GM18520 (cell line): ENCODE measurements at regions not wholly inside any gene's neighbourhood (a gene's known extent, or its start where the extent isn't known, plus 50 kb on each side); places are given as distances from the start of the nearest gene placed in this dataset.
"Not testable (repeated sequence)": the region's sequence is repeated elsewhere in the genome, so short reads cannot be mapped to it uniquely, and the experiment has no call there.

Source experiments
- ATAC-seq: cut with Tn5 transposase; IDR thresholded peaks from one replicate; pipeline ENCODE4 v1.9.1; 2021; ENCODE audit not compliant: unreplicated experiment

DNA sequence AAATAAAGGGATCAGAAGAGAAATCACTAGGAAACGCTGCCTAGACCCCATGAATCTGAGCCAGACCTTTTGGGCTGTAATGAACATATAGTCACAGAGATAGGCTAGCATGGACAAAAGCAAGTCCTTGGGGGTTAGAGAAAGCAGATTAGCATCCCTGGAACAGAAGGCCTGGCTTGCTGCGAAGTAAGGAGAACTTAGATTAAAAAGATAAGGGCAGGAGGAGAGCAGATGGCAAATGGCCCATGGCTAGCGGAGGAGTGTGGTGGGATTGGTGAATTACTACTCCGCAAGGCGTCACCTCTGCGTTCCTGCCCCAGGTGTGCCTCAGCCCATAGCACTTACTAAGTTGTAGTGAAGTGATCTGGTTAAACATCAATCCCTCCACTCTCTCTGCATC, 92.3 kb upstream of the ZNF438 start:
- no peak for ATAC-seq

DNA sequence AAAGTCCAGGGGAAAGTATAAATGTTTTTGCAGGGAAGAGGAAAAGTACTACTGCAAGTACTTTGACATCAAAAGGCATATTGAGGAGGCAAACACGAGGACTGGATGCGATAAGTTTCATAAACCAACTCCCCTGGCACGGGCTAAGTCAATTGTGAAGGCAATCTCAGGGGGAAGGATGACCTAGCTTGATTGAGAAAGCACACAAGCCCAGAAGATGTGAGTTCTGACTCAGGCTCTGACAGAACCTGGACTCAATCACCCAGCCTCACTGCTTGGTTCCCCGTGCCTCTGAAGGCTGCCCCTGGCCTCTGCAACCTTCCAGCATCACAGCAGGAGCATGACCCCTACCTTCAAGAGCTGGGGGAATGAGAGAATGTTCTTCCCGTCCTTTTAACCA, 93.2 kb upstream of the ZNF438 start:
- no peak for ATAC-seq

DNA sequence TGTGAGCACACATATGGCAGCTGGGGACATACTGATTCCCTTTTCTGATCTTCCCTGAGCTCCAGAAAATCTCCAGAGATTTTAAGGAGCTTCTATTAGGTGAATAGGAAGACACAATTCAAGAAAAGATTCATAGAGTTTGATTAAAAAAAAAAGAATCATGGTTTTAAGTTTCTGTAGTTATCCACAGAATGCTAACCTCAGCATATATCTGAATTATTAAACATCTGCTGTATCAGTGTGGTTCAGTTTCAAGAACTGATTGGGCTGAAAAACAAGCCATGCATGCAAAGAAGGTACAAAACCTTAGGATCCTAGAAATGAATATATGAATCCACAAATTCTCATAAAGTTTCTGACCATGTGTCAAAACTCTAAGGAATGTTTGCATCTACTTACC, 94.1 kb upstream of the ZNF438 start:
- no peak for ATAC-seq

DNA sequence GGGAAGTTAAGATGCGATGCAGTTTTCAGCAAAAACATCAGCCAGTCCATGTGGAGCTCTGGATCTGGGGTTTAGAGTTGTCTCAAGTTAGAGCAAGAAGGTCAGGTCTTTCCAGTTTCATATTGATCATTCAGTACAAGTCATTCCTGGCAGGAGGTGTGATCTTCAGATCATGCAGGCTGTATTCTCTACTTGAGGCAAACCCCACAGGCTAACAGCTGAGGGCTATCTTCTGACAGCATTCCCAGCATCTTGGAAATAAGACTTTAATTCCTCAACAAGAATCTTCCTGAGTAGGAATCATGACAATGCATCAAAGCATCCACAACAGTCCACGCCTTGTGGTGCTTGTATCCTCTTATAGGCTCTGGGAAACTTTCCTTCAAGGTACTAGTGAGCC, 94.9 kb upstream of the ZNF438 start:
- no peak for ATAC-seq

DNA sequence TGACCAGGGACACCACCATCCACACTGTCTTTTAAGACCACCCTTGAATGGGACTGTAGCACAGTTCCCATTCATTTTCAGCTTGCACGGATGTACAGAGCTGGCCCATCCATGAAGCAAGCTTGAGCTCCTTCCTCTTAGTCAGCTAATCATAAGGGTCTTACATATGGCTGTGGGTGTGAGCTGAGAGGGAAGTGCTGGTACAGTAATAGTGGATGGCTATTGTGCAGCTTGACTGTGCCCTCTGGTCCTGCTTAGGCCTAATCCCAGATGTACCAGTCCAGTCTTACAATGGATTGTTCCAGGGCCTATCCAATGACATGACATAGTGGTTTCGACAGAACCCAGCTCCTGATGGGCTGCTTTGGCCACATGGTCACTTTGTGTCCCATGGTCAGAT, 96.9 kb upstream of the ZNF438 start:
- ATAC-seq: no peak

DNA sequence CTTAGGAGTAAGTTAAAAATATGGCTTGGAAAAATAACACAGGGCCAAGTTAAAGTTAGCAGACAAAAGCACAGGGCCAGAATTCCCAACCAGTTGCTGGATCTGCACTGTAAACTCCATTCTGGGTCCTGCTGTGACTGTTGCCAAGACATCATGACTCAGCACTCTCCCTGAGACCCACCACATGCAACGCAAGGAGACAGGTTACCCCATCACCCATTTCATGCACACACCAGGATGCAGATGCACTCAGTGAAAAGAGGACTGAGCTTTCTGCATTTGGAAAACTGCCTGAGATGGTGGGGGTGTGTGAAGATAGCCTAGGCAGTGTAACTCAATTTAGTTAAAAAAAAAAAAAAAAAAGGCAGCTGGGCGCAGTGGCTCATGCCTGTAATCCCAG, 97.6 kb upstream of the ZNF438 start:
- ATAC-seq: no peak

DNA sequence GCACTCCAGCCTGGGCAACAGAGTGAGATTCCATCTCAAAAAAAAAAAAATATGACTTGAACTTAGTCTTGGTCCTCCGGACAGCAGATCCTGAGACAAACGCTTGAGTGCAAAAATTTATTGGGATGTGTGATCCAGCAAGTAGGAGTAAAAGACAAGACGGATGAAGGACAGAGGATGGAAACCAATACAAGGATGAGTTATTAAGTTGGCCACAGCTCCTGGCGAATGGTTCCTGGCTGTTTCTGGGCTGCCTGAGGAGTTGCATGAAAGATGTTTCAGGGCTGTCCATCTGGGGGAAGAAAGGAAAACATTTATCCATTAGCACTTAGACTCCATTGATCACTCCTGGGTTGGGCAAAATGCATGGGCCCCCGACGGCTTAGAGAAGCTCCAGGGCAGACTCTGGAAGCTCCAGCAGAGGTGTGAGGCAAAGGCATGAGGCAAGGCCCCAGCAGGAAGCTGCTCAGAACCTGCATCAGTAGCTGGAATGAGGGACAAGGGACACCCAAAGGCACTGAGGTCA, 98.3 kb upstream of the ZNF438 start:
- ATAC-seq: no peak

DNA sequence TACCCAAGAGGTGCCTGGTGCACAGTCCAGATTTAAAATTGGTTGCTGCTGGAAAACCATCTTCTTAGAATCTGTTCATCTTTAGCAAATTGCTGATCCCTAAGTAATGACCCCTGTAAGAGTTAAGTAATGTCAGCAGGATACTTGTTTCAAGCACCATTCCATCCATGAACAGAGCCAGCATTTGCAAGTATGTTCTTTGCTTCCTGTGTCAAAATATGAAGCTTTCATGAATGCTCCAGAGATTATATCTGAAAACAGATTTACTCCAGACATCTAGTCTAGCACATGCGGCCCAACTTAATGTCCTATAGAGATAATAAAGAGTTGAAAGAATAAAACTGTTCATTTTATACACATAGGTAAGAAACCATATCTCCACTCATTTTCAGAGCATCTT, 98.7 kb upstream of the ZNF438 start:
- ATAC-seq: no peak

DNA sequence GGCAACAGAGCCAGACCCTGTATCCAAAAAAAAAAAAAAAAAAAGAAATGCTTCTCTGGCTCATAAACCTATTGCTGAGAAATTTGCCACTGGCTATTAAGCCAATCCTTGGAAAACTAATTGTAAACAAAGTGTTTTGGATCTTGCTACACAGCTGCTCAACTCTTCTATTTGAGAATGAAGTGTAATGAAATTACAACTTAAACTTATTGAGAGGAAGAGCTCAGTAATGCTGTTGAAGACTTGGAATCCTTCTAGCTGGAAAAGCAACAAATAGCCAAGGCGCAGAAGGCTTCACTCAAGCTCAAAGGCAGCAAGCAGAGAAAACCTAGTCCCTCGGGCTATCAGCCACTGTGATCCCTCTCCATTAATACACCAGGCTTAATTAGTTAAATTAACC, 99.6 kb upstream of the ZNF438 start:
- ATAC-seq: no peak

DNA sequence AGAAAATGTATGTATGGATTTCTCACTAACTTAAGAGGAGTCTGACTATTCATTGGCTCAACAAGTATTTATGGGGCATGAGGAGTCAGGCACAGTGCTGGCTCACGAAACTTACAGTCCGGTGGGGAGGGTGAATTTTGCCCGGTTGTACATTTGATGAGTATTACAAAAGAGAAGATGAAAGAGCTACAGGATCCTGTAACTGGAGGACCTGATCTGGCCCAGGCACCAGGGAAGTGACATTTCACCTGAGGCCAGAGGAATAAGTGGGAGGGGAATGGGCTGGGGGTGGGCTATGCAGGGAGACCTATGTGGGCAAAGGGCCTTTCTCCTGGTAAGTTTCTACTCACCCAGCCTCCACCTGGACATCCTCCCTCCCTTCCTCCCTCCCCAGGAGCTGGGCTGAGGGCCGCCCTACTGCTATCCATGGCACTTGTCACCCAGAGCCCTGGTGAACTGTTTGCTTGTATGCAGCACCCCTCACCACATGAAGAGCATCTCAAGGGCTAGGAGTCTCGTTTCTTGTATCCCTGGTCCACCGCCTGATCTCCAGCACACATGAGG, 101.1 kb upstream of the ZNF438 start:
- ATAC-seq: no peak

DNA sequence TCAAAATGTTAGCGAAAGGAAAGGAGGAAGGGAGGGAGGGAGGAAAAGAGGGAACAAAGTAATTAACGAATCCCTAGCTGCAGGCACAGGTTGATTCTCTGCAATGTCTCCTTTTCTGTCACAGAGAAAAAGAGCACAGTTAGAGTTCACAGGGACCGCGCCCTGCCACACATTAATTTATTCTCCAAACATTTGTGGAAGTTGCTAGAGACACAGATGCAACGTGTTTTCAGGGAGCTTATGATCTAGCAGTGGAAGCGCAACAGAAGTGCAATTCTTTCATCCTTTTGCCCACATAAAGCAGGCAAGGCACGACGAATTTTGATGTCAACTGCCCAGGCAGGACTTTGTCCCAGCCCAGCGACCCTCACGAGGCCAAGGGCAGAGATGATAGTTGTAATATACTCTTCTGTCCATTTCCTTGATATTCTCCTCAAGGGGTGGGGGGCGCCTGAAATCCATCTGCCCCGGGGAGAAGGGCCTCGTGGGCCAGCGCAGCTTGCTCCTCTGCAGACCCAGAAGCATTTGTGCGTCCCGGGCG, 101.7 kb upstream of the ZNF438 start:
- ATAC-seq: no peak

DNA sequence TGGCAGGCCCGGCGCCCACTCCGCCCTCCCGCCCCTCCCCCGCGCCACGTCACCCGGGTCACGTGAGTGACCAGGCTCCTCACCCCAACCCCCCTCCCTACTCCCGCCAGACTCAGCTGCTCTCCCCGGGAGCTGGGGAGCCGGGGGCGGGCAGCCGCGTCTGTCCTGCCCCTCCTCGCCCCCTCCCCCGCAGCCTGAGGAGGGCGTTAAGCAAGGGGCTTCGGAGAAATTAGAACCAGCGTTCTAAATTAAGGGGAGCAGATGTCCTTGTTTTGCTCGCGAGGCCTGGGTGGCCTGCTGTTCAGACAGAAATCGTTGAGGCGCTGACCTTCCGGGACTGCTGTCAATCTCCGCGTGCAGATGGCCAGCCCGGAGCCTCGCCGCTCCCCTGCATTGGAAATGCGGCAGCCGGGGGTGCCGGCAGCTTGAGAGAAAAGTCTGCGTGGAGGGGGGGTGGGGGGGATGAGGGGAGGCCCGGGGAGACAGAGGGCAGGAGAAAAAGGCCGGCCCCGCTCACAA, 102.2 kb upstream of the ZNF438 start:
- no peak for ATAC-seq

DNA sequence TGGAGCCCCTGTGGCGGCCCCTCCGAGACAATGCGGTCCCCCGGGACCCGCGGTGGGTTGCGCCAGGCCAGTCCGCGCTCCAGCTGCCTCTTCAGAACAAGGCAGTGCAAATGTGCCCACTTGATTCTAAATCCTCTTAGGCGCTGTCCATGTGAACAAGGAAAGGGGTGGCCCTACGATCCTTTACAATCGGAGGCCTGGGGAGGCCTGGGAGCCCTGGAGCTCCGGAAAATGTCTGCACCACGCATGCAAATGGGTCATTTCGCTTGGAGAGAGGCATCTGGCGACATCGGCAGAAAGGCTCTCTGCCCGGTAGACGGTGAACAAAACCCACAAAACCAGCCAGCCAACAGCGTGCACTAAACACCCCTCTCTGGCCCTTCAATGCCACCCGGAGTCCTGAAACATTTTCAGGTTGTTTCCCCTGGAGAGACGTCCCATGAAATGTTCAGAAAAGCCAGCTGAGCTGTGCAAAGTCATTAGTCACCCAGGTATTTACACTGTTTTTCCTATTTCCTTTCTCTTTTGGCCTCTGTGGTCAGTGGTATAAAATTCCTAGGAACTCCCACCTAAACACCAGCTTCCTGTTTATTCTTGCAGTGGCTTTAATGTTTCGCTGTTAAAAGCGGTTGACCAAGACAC, 102.8 kb upstream of the ZNF438 start:
- no peak for ATAC-seq

DNA sequence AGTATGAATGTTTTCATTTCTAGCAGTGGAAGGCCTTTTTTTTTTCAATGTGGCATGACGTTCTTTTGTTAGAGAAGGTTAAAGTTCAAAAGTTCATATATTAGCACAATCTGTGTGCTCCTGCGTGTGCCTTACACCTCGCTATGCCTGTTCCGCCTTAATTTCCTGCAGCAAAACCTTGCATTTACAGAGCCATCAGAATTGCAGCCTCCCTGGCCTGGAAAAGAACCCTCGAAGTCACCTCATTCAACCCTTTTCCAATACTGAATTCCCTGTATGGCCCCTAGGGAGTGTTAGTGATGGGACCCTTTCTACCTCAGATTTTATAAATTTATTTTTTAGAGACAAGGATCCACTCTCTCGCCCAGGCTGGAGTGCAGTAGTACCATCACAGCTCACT, 103.5 kb upstream of the ZNF438 start:
- ATAC-seq: no peak

DNA sequence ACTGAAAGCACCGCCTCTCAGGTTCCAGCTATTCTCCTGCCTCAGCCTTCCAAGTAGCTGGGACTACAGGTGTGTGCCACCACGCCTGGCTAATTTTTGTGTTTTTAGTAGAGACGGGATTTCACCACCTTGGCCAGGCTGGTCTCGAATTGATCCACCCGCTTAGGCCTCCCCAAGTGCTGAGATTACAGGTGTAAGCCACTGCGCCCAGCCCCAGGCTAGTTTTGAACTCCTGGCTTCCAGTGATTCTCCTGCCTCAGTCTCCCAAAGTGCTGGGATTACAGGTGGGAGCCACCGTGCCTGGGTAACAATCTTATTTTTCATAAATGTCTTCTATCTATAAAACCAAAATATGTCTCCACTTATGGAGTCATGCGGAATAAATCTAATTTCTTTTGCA, 104.1 kb upstream of the ZNF438 start:
- ATAC-seq: not testable (repeated sequence)

DNA sequence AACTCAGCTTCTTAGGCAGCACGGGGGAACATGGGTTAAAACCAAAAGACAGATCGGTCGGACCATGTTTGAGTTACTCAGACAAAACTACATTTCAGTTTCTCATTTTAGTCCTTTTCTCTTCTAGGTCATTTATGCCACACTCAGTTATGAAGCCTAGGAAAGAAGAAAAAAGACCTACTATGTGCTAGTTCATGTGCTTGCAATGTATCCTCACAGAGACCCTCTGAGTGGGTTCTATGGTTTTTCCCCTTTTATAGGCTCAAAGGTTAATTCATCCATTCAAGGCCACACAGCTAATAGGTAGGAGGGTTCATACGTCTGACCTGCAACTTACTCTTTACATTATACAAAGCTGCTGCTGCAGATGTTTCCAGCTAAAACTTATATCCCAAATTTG, 104.7 kb upstream of the ZNF438 start:
- no peak for ATAC-seq

DNA sequence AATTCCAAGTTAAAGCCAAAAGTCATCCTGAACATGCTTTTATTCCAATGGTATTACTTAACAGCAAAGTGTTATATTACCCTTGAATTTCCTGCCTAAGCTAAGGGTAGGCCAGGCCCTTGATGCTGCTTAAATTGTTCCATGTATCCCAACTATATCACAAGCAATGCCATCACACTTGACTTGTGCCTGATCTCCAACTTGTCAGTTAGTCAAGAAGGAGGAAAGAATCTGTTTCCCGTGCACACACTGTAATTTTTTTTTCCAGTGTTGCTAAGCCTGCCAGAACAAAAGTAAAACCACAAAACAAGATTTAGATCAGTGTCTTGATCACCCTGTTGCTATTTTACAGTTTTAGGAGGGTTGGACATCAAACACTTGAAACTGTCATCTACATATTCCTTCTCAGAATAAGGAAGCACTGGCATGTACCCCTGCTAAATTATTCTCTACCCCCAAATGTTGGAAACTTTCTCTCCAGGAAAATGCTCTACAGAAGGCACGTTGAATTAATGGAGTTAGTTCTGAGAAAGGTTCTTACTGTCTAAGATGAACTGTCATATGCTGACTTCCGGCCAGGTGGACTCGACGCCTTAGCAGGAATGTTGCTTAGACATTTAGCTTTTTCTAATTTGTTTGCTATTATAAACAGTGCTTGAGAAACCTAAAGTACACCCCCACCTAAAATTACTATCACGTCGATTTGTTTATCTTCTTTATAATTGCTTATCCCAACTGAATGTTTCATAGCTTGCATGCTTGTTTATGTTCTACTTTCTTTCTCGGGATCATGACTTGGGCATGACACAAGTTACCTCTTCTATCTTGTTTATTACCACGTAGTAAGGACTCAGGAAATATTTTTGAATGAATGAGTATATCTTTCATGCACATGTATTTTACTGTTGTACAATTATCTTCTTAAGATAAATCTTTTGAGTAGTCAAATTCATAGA, 105.5 kb upstream of the ZNF438 start:
- ATAC-seq: no peak

DNA sequence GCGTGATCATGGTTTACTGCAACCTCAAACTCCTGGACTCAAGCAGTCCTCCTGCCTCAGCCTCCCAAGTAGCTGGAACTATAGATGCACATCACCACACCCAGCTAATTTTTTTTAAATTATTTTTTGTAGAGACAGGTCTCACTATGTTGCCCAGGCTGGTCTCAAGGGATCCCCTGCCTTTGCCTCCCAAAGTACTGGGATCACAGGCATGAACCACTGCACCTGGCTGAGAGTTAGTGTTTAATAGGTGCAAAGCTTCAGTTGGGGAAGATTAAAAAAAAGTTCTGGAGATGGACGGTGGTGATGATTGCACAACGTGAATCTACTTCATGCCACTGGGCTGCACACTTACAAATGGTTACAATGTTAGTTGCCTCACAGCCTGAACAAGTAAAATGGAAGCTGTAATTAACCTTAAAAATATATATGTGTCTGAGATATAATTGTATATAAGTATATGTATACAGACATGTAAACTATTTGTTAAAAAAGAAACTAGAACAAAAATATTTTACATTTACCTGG, 106.4 kb upstream of the ZNF438 start:
- ATAC-seq: no peak

DNA sequence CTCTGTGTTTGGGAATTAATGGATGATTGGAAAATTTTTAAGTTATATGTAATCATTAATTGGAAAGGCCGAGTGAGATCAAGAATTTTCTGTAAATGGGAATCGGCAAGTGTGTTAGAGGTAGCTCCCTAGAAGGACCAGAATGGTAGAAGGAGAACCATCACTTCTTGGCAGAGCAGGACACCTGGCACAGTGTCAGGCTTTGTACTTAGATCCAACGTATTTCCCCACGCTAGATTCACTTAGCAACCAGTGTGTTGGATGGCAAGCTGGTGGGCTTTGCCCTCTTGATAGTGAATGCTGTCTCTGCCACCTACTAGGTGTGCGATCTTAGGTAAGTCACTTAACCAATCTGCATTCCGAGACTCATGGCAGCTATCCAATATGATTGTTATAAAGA, 107.8 kb upstream of the ZNF438 start:
- ATAC-seq: no peak

DNA sequence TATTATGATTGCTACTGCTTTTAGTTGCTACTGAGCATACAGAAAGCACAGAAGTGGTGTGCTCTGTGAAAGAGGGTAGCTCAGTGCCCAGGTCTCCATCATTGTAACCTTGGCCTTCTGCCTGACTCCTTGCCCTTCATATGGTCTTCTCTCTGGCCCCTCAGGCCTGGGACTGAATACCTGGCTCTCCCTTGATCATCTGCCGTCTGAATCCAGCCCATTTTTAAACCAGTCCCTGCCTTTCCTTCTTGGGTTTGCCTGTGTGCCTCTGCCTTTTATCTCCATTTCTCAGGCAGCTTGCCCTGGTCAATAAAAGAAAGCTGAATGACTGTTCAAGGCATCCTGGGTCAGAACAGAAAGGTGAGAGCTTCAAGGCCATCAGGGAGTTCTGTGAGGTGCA, 109.1 kb upstream of the ZNF438 start:
- ATAC-seq: no peak

DNA sequence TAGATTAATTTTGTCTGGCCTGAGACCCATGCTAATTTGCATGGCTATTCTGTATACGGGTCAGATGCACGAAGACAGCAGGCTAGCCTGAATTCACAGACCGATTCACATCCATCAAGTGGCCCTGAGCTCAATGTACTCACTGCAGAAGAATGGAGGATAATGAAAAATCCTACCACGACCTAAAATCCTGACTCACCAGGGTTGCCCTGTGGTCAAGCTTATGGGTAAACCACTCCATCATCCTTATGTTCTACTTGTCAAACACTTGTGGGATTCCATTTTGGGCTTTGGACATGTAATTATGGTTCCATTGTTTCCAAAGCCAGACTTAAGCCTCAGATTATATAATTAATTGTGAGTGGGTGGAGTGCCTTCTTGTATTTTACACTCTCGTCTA, 110.4 kb upstream of the ZNF438 start:
- ATAC-seq: no peak
